Body of pancreas (tissue), 4 donors: ENCODE measurements at regions not wholly inside any gene's neighbourhood (a gene's known extent, or its start where the extent isn't known, plus 50 kb on each side); places are given as distances from the start of the nearest gene placed in this dataset.

Experiments used
- CTCF ChIP-seq, 7 experiments: fragments of 450-650 bp in 4 of 7; fragments of 200-600 bp in 3 of 7; sonication (generic) in 3 of 7; IDR thresholded peaks; one replicate each; pipeline ENCODE4 v1.5.1; 2016 to 2019; ENCODE audit warnings: antibody characterized with exemption in 7 of 7
- POLR2A ChIP-seq, 3 donors: fragments of 450-650 bp; IDR thresholded peaks; one replicate each; pipeline ENCODE4 v1.6.1; 2016; ENCODE audit warnings: antibody characterized with exemption in 3 of 3, mild to moderate bottlenecking in 2 of 3

- TF ChIP-seq POLR2A (IDR thresholded peaks at IDR 0.05): no peak
- TF ChIP-seq CTCF (IDR thresholded peaks at IDR 0.05): no peak
These were observed 105.6 kb upstream of the ELL2 start for GRCh38 chr5:96067251-96067650.
